Upper lobe of left lung (tissue), 4 donors: ENCODE measurements at regions not wholly inside any gene's neighbourhood (a gene's known extent, or its start where the extent isn't known, plus 50 kb on each side); places are given as distances from the start of the nearest gene placed in this dataset.

Experiments
- CTCF ChIP-seq, 6 experiments: fragments of 450-650 bp in 4 of 6; fragments of 200-600 bp in 2 of 6; sonication (generic) in 2 of 6; IDR thresholded peaks; one replicate each; pipeline ENCODE4 v1.5.1; 2016 to 2019; ENCODE audit warnings: antibody characterized with exemption in 6 of 6
- EP300 ChIP-seq, 4 donors: sonication (generic); formaldehyde crosslinking; IDR thresholded peaks; one replicate each; pipeline ENCODE4 v1.5.1; 2017; ENCODE audit warnings: antibody characterized with exemption in 4 of 4, control low read depth in 2 of 4
- POLR2A ChIP-seq, 4 donors: fragments of 450-650 bp; IDR thresholded peaks; one replicate each; pipeline ENCODE4 v1.5.1; 2016 to 2017; ENCODE audit warnings: antibody characterized with exemption in 4 of 4, mild to moderate bottlenecking in 2 of 4
- POLR2AphosphoS5 ChIP-seq, 2 donors: sonication (generic); formaldehyde crosslinking; IDR thresholded peaks; one replicate each; pipeline ENCODE4 v1.5.1; 2017; ENCODE audit warnings: antibody characterized with exemption in 2 of 2

GRCh38 chr3:180223268-180223667 lies 186.5 kb upstream of the PEX5L start:
- TF ChIP-seq CTCF (IDR thresholded peaks at IDR 0.05) = no peak
- no peak for TF ChIP-seq EP300 (IDR thresholded peaks at IDR 0.05)
- TF ChIP-seq POLR2A (IDR thresholded peaks at IDR 0.05) = no peak
- TF ChIP-seq POLR2AphosphoS5 (IDR thresholded peaks at IDR 0.05) = no peak
